Upper lobe of right lung (tissue), 1 donor: ENCODE measurements at regions not wholly inside any gene's neighbourhood (a gene's known extent, or its start where the extent isn't known, plus 50 kb on each side); places are given as distances from the start of the nearest gene placed in this dataset.

Experiments used
- ATAC-seq: fragments of 200-7000 bp; cut with Tn5 transposase; one replicate; pipeline ENCODE4 v1.9.1; 2020; ENCODE audit warnings: mild to moderate bottlenecking, moderate library complexity
- DNase-seq: peaks from one replicate; pipeline ENCODE4 v3.0.0-alpha.2; 2020
- H3K27ac ChIP-seq: fragments of 200-600 bp; one replicate; pipeline ENCODE4 v1.8.0; 2022
- H3K27me3 ChIP-seq: fragments of 200-600 bp; one replicate; pipeline ENCODE4 v1.8.0; 2022; ENCODE audit warnings: mild to moderate bottlenecking
- H3K36me3 ChIP-seq: fragments of 200-600 bp; one replicate; pipeline ENCODE4 v1.8.0; 2022
- H3K4me1 ChIP-seq: fragments of 200-600 bp; one replicate; pipeline ENCODE4 v1.8.0; 2022
- H3K4me3 ChIP-seq: fragments of 200-600 bp; one replicate; pipeline ENCODE4 v1.8.0; 2022; ENCODE audit warnings: mild to moderate bottlenecking
- H3K9me3 ChIP-seq: fragments of 200-600 bp; one replicate; pipeline ENCODE4 v1.8.0; 2022
- intact Hi-C: fragments of 100-400 bp; cut with DNase I; formaldehyde crosslinking; loops from one replicate; pipeline ENCODE4 v1.11.0; 2022
- TF ChIP-seq, protein P1 (sequence below): fragments of 200-600 bp; IDR thresholded peaks from one replicate; pipeline ENCODE4 v1.8.0; 2022; ENCODE audit warnings: antibody characterized with exemption
- donor health status: DM: no; HTN: yes; CAD: no; lungs with severe emphysema.

DNA sequence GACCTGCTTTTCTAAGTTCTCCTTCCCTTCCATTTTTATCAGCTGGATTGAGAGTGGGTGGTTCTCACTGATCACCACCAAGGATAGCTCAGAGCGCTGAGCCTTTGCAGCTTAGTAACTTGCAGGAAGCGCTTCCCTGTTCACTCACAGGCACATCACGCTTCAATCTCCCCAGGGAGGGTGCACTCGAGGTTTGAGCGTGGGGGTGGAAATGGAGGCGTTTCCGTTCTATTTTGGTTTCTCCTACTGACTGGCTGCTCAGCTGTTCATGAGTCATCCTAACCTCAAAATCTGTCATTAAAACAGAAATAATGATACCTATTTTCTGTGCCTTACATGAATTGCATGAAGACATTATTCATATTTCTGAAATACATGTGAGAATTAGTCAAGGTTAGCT lies 292.1 kb downstream of the SPRY2 start:
- Histone ChIP-seq H3K9me3 (no peaks in the 10 kb centered on the region), H3K4me1 (peaks cover 19% of the 10 kb centered on the region), H3K36me3 (no peaks in the 10 kb centered on the region), H3K27me3 (no peaks in the 10 kb centered on the region), H3K27ac (peak overlapping the region; percentile 40), H3K4me3 (no peak overlapping the region)
- intact Hi-C loops: no loop called here
- TF ChIP-seq, protein P1, sequence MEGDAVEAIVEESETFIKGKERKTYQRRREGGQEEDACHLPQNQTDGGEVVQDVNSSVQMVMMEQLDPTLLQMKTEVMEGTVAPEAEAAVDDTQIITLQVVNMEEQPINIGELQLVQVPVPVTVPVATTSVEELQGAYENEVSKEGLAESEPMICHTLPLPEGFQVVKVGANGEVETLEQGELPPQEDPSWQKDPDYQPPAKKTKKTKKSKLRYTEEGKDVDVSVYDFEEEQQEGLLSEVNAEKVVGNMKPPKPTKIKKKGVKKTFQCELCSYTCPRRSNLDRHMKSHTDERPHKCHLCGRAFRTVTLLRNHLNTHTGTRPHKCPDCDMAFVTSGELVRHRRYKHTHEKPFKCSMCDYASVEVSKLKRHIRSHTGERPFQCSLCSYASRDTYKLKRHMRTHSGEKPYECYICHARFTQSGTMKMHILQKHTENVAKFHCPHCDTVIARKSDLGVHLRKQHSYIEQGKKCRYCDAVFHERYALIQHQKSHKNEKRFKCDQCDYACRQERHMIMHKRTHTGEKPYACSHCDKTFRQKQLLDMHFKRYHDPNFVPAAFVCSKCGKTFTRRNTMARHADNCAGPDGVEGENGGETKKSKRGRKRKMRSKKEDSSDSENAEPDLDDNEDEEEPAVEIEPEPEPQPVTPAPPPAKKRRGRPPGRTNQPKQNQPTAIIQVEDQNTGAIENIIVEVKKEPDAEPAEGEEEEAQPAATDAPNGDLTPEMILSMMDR: no peak
- ATAC-seq (peak; percentile 98), DNase-seq (peak; percentile 83)

- Histone ChIP-seq H3K27me3 (no peaks in the 10 kb centered on the region), H3K4me1 (peaks cover 19% of the 10 kb centered on the region), H3K27ac (peak overlapping the region; percentile 40), H3K9me3 (no peaks in the 10 kb centered on the region), H3K36me3 (no peaks in the 10 kb centered on the region), H3K4me3 (no peak overlapping the region)
- TF ChIP-seq, protein P1: no peak
- ATAC-seq (no peak), DNase-seq (no peak)
- intact Hi-C loops: no loop called here
Observed at GRCh38 chr13:80048030-80048429, 292.9 kb downstream of the SPRY2 start.

DNA sequence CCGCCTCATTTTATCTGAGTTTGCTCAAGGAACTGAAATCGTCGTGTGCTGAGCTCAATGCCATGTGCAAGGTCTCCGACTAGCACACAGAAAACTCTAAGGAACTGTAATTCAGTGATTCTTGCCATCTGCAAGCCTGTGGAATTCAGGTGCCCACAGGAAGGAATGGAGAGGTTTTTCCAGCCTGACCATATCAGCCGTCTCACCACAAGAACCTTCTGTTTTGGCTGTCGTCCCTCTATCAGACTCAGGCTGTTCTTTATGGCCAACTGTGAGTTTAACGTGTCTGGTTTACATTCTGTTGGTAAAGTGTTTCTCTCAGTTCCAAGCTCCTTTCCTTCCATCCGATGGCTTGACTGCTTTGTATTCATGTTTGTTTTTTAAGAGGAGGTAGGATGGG lies 293.5 kb downstream of the SPRY2 start:
- peaks cover 19% of the 10 kb centered on the region for H3K4me1 ChIP-seq
- no peaks in the 10 kb centered on the region for H3K9me3 ChIP-seq
- intact Hi-C loops: no loop called here
- H3K36me3 ChIP-seq: no peaks in the 10 kb centered on the region
- TF ChIP-seq, protein P1: no peak
- no peaks in the 10 kb centered on the region for H3K27me3 ChIP-seq
- no peak overlapping the region for H3K27ac ChIP-seq
- ATAC-seq (no peak), DNase-seq (no peak)
- H3K4me3 ChIP-seq: no peak overlapping the region

DNA sequence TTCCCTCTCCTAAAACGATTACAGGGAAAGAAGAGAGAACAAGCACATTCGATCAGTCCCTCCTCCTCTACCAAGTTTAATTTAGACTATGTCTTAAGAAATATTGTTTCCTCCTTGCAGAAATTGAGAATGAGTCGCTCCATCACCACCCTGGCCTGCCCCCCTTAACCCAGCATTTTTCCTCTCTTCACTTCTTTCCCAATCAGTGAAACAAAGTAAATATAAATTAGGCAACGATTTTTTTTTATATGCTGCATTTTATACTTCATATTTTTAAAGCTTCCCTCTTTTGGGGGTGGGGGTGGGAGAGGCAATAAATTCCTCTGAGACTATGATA lies 300.0 kb downstream of the SPRY2 start:
- TF ChIP-seq, protein P1: no peak
- DNase-seq (no peak), ATAC-seq (peak; percentile 49)
- intact Hi-C loops: no loop called here
- no peaks in the 10 kb centered on the region for H3K36me3 ChIP-seq
- H3K27ac ChIP-seq: no peak overlapping the region
- H3K9me3 ChIP-seq: no peaks in the 10 kb centered on the region
- H3K4me3 ChIP-seq: no peak overlapping the region
- peaks cover 5% of the 10 kb centered on the region for H3K4me1 ChIP-seq
- H3K27me3 ChIP-seq: no peaks in the 10 kb centered on the region

- TF ChIP-seq, protein P1: no peak
- Histone ChIP-seq H3K4me1 (peaks cover 5% of the 10 kb centered on the region), H3K36me3 (no peaks in the 10 kb centered on the region), H3K9me3 (no peaks in the 10 kb centered on the region), H3K4me3 (no peak overlapping the region), H3K27ac (no peak overlapping the region), H3K27me3 (no peaks in the 10 kb centered on the region)
- intact Hi-C loops: no loop called here
- DNase-seq: no peak
- peak; percentile 64 for ATAC-seq
Observed at GRCh38 chr13:80040196-80040980, 300.5 kb downstream of the SPRY2 start.

GRCh38 chr13:80039000-80039399 lies 301.9 kb downstream of the SPRY2 start:
- Histone ChIP-seq H3K27me3 (no peaks in the 10 kb centered on the region), H3K36me3 (no peaks in the 10 kb centered on the region), H3K4me1 (peaks cover 5% of the 10 kb centered on the region), H3K27ac (no peak overlapping the region), H3K9me3 (no peaks in the 10 kb centered on the region), H3K4me3 (no peak overlapping the region)
- intact Hi-C loops: no loop called here
- TF ChIP-seq, protein P1: no peak
- DNase-seq (no peak), ATAC-seq (no peak)
